ENCODE measurements at regions not wholly inside any gene's neighbourhood (a gene's known extent, or its start where the extent isn't known, plus 50 kb on each side); places are given as distances from the start of the nearest gene placed in this dataset.

GRCh38 chr9:120045011-120045410 lies 535.0 kb downstream of the CDK5RAP2 start:
- TF ChIP-seq CTCF (tag by site-specific recombination; IDR thresholded peaks at IDR 0.05) (no peak), REST (tag by site-specific recombination; IDR thresholded peaks at IDR 0.05) (no peak)

Measured in HEK293 (cell line).